ENCODE measurements at regions not wholly inside any gene's neighbourhood (a gene's known extent, or its start where the extent isn't known, plus 50 kb on each side); places are given as distances from the start of the nearest gene placed in this dataset.

DNA sequence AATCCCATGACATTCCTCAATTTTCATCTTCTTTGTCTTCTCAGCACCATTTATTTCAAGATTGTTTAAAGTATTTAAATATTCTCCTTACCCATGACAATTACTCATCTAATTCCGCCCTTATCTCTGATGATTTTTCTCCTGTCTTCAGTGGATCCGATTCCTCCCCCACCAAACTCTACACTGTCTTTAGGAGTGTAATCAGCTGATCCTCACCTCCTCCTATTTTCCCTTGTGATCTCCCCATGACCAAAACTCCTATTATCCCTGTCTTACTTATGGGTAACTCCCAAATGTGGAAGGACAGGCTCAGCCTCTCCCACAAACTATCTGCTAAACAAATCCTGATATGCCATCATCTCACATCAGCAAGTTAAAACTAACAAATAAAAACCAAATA, 335.3 kb upstream of the RUNX1 start:
- TF ChIP-seq, protein P1, sequence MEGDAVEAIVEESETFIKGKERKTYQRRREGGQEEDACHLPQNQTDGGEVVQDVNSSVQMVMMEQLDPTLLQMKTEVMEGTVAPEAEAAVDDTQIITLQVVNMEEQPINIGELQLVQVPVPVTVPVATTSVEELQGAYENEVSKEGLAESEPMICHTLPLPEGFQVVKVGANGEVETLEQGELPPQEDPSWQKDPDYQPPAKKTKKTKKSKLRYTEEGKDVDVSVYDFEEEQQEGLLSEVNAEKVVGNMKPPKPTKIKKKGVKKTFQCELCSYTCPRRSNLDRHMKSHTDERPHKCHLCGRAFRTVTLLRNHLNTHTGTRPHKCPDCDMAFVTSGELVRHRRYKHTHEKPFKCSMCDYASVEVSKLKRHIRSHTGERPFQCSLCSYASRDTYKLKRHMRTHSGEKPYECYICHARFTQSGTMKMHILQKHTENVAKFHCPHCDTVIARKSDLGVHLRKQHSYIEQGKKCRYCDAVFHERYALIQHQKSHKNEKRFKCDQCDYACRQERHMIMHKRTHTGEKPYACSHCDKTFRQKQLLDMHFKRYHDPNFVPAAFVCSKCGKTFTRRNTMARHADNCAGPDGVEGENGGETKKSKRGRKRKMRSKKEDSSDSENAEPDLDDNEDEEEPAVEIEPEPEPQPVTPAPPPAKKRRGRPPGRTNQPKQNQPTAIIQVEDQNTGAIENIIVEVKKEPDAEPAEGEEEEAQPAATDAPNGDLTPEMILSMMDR (IDR thresholded peaks at IDR 0.05), result no peak
- no peak for TF ChIP-seq POLR2A (IDR thresholded peaks at IDR 0.05)
